ENCODE measurements at regions not wholly inside any gene's neighbourhood (a gene's known extent, or its start where the extent isn't known, plus 50 kb on each side); places are given as distances from the start of the nearest gene placed in this dataset.

DNA sequence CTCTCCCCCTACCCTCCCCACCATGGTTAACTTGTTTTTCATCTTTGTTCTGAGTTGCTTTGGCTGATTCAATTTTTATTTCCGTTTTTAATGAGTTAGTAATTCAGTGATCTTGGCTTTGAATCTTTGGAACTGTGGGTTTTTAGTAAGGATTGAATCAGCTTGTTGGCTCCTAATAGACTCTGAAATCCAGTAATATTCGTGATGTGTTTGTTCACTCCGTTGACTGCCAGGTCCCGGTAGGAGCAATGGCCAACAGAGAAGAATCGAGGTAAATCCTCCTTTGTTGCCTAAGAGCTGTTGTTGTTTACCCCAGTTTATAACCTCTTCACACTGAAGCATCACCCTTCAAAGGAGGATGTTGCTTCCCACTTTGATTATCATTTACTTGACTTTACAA, 92.7 kb downstream of the PCSK1 start:
- H3K4me1 Mint-ChIP-seq: peaks cover 8% of the 10 kb centered on the region
- no peak for ATAC-seq (replicated peaks)
- H3K27ac Mint-ChIP-seq: no peak overlapping the region
- H3K4me3 Mint-ChIP-seq: no peak overlapping the region
- no peaks in the 10 kb centered on the region for H3K9me3 Mint-ChIP-seq
- H3K36me3 Mint-ChIP-seq (ENCODE audit: low read depth): no peaks in the 10 kb centered on the region
- H3K27me3 Mint-ChIP-seq: peaks cover 16% of the 10 kb centered on the region

DNA sequence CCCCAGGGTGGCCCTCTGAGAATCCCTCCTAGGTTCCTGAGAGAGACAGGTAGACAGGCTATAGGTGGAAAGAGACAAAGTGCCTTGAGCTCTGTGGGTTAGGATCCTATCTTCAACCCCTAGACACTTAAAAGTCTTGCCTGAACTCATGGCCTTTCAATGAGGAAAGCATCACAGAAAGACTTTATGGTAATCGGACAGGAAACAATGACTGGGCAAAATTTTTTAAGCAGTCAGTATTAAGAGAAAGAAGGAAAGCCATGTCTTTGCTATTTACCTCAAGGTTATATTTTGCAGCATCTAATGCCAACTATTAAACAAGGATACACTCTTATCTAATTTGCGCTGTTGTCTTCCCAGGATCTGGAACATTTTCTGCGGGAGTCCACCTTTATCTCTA, 93.2 kb downstream of the PCSK1 start:
- peaks cover 16% of the 10 kb centered on the region for H3K27me3 Mint-ChIP-seq
- H3K4me3 Mint-ChIP-seq: no peak overlapping the region
- H3K4me1 Mint-ChIP-seq: peaks cover 4% of the 10 kb centered on the region
- no peak overlapping the region for H3K27ac Mint-ChIP-seq
- no peaks in the 10 kb centered on the region for H3K36me3 Mint-ChIP-seq (ENCODE audit: low read depth)
- no peak for ATAC-seq (replicated peaks)
- H3K9me3 Mint-ChIP-seq: no peaks in the 10 kb centered on the region

DNA sequence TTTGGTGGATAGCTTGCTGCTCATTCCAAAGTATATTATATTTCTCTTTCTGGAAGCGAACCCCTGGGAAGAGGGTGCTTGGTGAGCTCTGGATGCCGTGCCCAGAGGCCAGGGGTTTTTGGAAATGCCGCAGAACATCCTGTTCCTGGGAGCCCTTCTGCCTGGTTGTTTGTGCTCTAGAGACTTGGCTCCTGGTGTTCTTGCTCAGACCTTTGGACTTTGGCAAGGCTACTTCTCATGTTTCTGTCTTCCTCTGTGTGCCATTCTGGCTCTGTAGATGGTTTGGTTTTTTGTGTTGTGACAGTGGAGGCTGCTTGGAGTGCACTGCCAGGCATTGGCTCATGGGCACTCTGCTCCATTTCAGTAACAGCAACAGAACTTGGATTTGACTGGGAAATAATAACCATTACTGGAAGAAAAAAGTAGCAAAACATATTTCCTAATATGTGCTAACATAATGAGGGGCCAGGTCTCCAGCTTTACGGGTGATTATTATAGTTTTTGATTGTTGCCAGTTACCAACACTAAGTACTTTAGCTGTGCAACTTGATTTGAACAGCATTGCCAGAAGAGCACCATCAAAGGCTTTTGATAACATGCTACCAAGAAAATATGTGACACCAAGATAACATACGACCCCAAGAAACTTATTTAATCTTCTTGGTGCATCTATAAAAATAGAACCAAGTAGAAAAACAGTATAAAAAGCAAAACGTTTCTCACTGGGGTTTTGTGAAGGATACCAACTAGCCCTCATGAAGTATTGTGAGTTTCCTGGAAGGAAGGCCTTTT, 94.2 kb downstream of the PCSK1 start:
- no peaks in the 10 kb centered on the region for H3K9me3 Mint-ChIP-seq
- no peak overlapping the region for H3K27ac Mint-ChIP-seq
- H3K27me3 Mint-ChIP-seq: peaks cover 13% of the 10 kb centered on the region
- H3K36me3 Mint-ChIP-seq (ENCODE audit: low read depth): no peaks in the 10 kb centered on the region
- no peak for ATAC-seq (replicated peaks)
- no peaks in the 10 kb centered on the region for H3K4me1 Mint-ChIP-seq
- no peak overlapping the region for H3K4me3 Mint-ChIP-seq

DNA sequence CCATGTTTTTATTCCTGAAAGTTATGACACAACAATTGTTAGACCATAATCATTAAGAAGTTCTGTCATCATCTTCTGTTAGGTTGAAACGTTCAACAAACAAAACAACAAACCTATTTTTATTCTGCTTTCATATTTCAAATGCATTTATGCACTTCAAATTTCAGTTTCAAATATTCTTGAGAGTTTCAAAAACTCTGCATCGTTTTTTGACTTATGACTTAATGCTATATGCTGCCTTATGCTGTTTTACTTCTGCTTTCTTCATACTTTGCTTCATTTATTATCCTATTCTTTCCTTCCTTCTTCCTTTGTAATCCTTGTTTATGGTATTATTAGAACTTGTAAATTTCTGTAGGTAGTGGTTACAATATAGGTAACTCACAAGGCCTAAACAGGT, 95.0 kb downstream of the PCSK1 start:
- Mint-ChIP-seq H3K4me3 (no peak overlapping the region), H3K4me1 (no peaks in the 10 kb centered on the region), H3K27ac (no peak overlapping the region), H3K9me3 (no peaks in the 10 kb centered on the region), H3K36me3 (ENCODE audit: low read depth) (no peaks in the 10 kb centered on the region), H3K27me3 (peaks cover 10% of the 10 kb centered on the region)
- no peak for ATAC-seq (replicated peaks)

DNA sequence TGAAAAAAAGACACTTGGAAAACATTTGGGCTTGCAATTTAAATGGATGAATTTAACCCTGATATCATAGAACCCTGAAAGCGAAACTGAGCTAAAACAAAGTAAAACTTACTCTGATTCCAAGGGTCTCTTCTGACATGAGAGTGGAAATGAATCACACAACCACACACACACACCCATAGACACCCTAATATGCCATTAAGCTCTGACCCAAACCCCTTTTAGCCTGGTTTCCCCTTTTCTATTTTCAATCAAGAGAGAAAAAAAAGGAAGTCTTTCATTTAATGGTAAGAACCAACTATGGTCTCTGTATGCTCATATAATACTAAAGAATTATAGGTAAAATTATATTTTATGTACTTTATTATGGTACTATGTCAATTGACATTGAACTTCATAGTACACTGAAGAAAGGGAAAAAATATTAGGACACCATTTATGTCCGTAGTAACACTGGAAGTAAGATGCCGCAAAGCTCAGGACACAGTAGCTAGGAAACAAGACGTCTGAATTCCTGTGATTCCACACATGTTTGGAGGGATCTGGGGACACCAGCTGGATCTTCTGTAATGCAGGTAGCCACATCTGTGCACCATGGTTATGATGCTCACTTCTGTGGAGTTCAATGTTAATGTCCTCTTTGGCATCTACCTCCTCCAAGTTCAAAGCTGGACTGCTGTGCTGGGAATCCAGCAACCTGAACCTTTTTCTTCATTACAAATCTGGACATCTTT, 95.8 kb downstream of the PCSK1 start:
- Mint-ChIP-seq H3K4me1 (no peaks in the 10 kb centered on the region), H3K4me3 (no peak overlapping the region), H3K27ac (no peak overlapping the region), H3K9me3 (no peaks in the 10 kb centered on the region), H3K27me3 (peaks cover 14% of the 10 kb centered on the region), H3K36me3 (ENCODE audit: low read depth) (no peaks in the 10 kb centered on the region)
- ATAC-seq (replicated peaks): no peak

DNA sequence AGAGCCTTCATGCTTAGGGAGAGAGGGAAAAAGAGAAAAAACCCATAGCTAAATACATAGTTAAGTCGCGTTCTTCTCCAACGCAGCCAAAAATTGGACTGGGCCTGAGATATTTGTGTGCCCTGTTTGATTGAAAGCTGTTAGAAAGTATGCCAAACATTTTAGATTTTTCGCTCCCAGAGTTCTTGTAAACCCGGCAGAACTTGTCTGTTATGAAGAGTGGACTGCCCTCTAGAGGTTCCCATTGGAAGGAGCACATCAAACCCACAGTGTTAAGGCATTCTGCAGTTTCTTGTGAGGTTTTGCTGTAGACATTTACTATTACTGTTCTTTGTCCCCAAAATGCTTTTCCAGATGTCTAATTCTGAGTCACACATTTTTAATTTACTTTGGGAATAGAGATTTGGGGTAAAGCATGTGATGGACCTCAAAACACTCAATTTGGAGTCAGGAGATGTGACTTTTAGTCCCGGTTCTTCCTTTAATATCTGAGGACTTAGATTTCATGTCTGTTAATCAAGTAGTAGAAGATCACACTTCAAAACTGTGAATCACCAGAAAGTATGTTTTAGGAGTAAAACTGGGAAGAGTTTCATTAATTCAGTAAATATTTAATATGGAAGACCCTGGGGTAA, 96.6 kb downstream of the PCSK1 start:
- Mint-ChIP-seq H3K4me1 (no peaks in the 10 kb centered on the region), H3K27me3 (peaks cover 17% of the 10 kb centered on the region), H3K4me3 (no peak overlapping the region), H3K9me3 (no peaks in the 10 kb centered on the region), H3K27ac (no peak overlapping the region), H3K36me3 (ENCODE audit: low read depth) (no peaks in the 10 kb centered on the region)
- peak; percentile 73 for ATAC-seq (replicated peaks)

DNA sequence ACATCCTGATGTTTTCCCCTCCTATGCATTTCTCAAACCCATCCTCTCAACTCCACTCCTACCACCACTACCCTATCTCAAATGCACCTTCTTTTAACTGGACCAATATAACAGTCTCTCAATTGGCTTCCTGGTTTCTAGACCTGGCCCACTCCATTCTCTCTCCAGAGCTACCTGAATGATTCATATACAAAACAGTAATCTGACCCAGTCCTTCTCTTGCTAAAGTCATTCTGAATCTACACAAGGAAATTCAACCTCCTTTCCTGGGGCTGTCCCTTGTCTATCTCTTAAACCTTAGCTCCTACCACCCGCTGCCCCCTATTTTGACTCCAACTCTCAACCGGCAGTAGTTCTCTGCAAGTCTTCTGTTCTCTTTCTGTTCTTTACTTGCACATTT, 97.2 kb downstream of the PCSK1 start:
- no peak overlapping the region for H3K4me3 Mint-ChIP-seq
- no peak overlapping the region for H3K27ac Mint-ChIP-seq
- peak; percentile 91 for ATAC-seq (replicated peaks)
- H3K27me3 Mint-ChIP-seq: peaks cover 17% of the 10 kb centered on the region
- H3K4me1 Mint-ChIP-seq: no peaks in the 10 kb centered on the region
- no peaks in the 10 kb centered on the region for H3K9me3 Mint-ChIP-seq
- H3K36me3 Mint-ChIP-seq (ENCODE audit: low read depth): no peaks in the 10 kb centered on the region

DNA sequence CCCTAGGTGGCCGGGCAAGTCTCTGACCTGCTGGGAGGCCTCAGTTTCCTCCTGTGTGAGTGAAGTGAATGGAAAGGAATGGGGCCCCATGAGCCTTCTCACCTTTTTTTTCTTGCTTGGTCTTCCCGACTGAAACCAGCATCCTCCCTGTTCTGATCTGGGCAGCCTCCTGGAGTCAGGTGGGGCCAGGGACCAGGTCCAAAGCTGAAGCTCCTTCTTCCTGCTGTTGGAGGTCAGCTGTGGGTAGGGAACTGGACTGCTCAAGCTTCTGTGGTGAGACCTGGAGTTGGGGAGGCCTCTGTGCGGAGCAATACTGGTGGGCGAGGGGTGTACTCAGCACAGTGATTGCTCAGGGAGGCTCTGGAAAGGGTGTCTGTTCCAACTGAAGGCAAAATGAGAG, 99.7 kb downstream of the PCSK1 start:
- Mint-ChIP-seq H3K27me3 (peaks cover 14% of the 10 kb centered on the region), H3K27ac (no peak overlapping the region), H3K4me3 (no peak overlapping the region), H3K36me3 (ENCODE audit: low read depth) (no peaks in the 10 kb centered on the region), H3K9me3 (no peaks in the 10 kb centered on the region), H3K4me1 (no peaks in the 10 kb centered on the region)
- ATAC-seq (replicated peaks): no peak

DNA sequence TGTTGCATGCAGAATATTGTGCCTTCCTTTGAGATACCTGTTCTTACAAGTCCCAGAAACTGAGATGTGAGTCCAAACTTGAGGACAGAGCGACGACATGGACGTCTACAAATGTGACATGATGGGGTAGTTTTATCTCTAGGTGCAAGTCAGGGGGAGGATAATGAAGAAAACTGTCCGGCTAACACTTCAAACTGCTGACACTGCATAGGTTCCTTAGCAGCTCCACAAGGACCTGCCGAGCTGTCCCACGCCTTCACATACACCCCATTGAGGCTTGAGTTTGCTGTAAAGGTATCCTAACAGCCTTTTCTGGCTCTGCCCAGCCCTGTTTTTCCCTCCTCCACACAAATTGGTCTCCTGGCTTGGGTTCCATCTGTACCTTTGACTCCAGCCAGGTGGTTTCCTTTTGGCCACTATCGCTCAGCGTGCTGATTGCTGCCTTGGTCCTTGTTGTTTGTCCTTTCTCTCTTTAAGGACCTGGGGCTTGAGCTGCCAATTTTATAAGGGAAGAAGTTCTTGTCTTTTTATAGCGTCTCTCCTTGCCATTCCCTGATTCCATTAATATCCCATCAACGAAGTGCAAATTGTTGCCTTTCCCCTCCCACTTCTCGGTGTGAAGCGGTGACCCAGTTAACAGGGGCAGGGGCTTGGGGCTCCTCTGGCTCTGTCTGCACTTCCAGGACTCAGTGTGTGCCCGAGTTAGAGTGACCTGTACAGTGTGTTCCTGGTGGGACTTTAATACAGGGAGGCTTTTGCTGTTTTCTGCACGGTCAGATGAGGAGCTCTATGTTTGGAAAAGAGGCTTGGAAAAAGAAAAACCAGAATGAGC, 100.3 kb downstream of the PCSK1 start:
- Mint-ChIP-seq H3K4me1 (no peaks in the 10 kb centered on the region), H3K4me3 (no peak overlapping the region), H3K9me3 (no peaks in the 10 kb centered on the region), H3K36me3 (ENCODE audit: low read depth) (no peaks in the 10 kb centered on the region), H3K27ac (no peak overlapping the region), H3K27me3 (peaks cover 15% of the 10 kb centered on the region)
- ATAC-seq (replicated peaks): no peak

DNA sequence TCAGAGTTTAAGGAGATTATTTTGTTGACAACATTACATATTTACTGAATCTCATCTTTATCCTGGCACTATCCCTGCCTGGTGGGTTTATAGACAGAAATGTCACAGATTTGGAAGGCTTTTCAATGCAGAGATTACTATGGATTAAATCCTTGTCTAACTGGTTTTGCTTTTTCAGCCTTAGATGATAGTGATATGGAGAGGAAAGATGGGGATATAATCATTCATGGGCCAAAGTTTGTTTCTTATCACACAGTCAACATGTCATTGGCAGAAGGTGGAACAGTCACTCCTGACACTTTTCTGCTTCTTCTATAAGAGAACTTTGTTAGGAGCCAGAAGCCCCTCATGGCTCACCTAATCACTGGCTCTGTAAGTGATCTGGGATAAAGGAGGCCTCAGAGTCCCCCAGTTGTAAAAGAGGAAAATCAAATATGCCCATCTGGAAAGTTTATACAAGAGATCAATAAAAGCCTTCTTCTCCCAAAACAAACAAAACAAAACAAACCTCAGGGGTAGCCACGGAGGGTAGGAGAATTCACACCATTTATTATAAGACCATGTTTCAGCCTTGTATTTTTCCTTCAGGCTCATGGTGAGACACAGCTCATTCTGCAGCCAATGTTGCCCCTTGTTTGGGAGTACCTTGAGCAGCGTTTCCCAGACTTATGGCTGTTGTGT, 101.2 kb downstream of the PCSK1 start:
- Mint-ChIP-seq H3K9me3 (no peaks in the 10 kb centered on the region), H3K36me3 (ENCODE audit: low read depth) (no peaks in the 10 kb centered on the region), H3K4me3 (no peak overlapping the region), H3K27me3 (peaks cover 15% of the 10 kb centered on the region), H3K27ac (no peak overlapping the region), H3K4me1 (no peaks in the 10 kb centered on the region)
- ATAC-seq (replicated peaks): no peak

DNA sequence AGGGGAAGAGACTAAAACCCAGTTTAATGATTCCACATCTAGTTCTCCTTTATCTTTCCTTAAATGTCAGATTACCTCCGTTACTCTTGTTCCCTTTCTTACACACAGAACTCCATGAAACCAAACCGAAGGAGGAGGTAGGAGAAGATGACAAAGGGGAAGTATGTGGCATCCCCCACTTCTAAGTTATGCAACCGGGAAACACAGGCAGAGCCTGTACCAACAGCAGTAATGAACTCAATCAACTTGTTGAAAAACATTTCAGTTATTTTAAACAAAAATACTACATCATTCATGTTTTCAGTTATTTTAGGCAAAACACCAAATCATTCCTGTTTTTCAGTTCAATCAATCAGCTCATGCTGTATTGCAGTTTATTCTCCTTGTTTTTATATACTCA, 101.8 kb downstream of the PCSK1 start:
- H3K27ac Mint-ChIP-seq: no peak overlapping the region
- H3K36me3 Mint-ChIP-seq (ENCODE audit: low read depth): no peaks in the 10 kb centered on the region
- H3K9me3 Mint-ChIP-seq: no peaks in the 10 kb centered on the region
- no peak for ATAC-seq (replicated peaks)
- H3K4me3 Mint-ChIP-seq: no peak overlapping the region
- H3K4me1 Mint-ChIP-seq: no peaks in the 10 kb centered on the region
- H3K27me3 Mint-ChIP-seq: peaks cover 15% of the 10 kb centered on the region

DNA sequence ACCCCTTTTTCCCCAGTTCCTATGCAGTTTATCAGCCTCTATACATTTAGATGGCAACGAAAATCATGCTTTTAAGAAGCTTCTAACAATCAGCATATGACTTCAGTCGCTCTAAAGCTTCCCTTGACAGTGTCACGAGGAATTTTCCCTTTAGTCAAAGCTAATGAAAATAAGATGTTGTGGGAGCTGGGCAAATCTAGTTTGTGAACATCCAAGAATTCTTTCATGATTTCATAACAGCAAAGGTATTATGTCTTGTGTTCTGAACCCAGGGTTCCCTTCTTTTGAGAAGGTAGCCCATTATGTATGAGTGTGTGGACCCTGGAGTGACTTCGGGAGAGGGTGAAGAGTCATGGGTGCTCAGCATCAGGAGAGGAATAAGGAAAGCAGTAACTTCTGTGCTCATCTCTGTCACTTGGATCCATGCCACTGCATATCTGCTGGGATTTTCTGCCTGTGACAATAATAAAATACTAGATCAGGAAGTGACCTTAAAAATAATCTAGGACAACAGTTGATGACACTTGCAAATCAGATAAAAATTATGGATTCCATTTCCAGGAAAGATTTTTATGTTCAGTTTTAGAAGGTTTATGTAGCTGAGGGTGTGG, 102.4 kb downstream of the PCSK1 start:
- H3K4me3 Mint-ChIP-seq: no peak overlapping the region
- H3K27me3 Mint-ChIP-seq: peaks cover 20% of the 10 kb centered on the region
- ATAC-seq (replicated peaks): no peak
- H3K4me1 Mint-ChIP-seq: no peaks in the 10 kb centered on the region
- no peaks in the 10 kb centered on the region for H3K36me3 Mint-ChIP-seq (ENCODE audit: low read depth)
- no peak overlapping the region for H3K27ac Mint-ChIP-seq
- H3K9me3 Mint-ChIP-seq: no peaks in the 10 kb centered on the region

DNA sequence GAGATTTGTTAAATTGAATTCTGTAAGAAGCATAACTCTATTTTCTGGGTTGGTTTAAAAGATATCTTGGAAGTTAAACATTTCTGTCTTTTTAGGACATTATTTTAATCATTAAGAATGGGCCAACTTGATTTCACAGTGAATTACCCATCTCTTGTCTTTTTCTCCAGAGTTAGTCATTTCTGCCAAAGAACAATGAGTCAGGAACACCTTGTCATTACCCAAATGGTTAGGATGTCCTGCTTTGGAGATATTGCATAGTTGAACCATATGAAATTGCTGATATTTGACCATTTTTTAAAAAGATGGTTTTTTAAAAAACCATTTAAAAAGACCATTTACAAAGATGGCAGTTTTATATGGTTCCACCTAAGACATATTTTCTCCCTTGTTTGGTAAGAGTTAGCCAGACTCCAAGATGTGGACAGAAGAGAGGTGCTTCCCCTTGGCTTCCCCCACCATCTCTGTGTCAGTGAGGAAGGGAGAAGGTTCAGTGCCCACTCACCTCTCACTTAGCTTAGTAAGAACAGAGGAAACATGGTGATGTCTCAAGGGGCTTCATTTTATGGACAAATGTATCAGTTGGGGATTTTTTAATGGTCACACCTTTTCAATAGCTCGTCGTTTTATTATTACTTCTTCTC, 103.0 kb downstream of the PCSK1 start:
- no peak overlapping the region for H3K27ac Mint-ChIP-seq
- ATAC-seq (replicated peaks): peak; percentile 91
- no peaks in the 10 kb centered on the region for H3K9me3 Mint-ChIP-seq
- peaks cover 20% of the 10 kb centered on the region for H3K27me3 Mint-ChIP-seq
- H3K4me1 Mint-ChIP-seq: no peaks in the 10 kb centered on the region
- H3K4me3 Mint-ChIP-seq: no peak overlapping the region
- H3K36me3 Mint-ChIP-seq (ENCODE audit: low read depth): no peaks in the 10 kb centered on the region
